HG03432 (cell line): ENCODE measurements at regions not wholly inside any gene's neighbourhood (a gene's known extent, or its start where the extent isn't known, plus 50 kb on each side); places are given as distances from the start of the nearest gene placed in this dataset.

Experiments used
- ATAC-seq: cut with Tn5 transposase; IDR thresholded peaks from one replicate; pipeline ENCODE4 v1.9.1; 2021; ENCODE audit warnings: mild to moderate bottlenecking, moderate library complexity; ENCODE audit not compliant: unreplicated experiment

DNA sequence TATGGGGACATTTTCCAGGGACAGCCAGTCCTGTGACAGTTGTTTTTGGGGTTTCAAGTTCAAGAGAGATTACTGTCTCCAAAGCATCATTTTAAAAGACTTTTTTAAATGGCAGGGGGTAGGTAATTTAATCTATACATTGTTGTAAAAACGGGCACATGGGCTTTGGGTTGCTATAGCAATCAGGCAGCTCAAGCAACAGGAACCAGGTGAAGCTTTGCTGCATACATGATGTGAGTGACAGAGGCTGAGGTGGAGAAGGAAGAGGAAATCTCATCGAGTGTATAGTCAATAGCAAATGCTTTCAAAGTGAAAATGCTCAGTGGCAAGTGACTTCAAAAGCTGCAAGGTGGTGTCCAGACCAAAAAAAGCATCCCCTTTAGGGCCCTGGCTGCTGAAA lies 277.4 kb upstream of the JAG1 start:
- no peak for ATAC-seq

- no peak for ATAC-seq
These were observed 278.1 kb upstream of the JAG1 start for GRCh38 chr20:10951904-10952303.

DNA sequence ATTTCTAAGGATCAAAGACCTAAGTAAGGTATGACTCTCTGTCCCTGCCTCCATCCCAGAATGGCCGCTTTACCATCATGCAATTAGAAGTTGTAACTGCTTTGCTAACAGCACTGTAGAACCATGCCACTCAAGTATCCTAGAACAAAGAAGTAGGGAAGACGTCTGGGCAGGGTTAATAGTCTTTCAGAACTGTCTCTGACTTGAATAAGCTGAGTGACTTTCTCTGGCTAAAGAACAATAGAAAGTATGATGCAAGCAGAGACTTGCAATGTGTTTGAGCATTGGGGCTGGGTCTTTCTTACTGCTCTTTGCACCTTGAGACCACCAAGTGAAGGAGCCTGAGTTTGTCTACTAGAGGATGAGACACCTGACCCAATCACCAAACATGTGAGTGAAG lies 279.6 kb upstream of the JAG1 start:
- no peak for ATAC-seq

DNA sequence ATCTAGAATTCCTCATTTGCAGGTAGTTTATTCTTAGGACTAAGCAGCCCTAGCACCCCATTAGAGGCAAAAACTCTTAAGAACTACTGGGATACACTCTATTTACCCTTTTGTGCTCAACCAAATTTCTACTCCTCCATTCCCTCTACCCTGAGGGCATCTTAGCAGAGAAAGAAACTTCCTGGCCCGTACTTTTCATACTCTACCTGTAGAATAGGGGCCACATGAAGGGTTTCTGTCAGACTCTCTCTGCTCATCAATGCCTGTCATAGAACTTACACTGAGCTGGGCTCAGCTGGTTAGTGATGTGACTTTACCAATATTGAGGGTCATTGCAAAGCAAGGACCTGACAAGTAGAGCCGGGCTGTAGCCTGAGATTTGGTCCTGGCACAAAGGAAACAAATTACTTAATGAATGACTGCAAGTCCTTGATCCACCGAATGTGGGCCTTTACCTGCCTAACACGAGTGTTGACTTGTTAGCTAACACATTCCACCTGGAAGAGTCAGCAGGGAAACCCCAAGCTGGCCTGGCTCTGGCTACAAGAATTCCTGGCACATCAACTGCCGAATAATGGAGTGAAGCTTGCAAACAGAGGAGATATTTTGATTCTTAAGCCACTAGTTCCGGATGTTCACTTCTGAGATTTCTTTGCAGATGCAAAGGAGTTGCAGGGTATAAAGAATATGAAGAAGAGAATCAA lies 280.5 kb upstream of the JAG1 start:
- no peak for ATAC-seq

DNA sequence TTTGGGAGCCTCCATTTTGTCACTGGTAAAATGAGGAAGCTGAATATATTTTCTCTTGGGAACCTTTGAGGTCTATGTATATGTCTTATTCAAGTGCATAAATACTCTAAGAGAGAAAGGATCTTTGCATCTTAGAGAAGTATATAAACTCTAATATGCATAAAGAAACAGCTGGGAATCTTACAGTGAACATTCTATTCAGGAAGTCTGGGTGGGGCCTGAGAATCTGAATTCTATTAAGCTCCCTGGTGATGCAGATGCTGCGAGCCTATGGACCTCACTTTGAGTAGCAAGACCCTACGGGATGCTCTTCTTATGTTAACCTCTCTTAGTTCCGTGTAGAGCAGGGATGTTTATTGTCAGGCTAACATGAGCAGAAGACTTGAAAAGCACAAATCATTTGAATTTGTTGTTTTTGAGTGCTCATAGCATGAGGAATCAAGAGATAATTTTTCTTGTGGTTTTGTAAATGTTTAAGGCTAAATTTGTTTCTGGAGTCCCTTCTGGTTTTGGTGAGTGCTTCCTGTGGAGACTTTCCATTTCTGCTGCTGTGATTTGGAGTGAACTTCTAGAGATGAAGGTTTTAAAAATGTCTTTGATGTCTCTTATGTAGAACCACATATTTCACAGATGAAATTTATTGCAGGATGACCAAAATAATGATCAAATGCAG lies 281.2 kb upstream of the JAG1 start:
- ATAC-seq, result no peak

DNA sequence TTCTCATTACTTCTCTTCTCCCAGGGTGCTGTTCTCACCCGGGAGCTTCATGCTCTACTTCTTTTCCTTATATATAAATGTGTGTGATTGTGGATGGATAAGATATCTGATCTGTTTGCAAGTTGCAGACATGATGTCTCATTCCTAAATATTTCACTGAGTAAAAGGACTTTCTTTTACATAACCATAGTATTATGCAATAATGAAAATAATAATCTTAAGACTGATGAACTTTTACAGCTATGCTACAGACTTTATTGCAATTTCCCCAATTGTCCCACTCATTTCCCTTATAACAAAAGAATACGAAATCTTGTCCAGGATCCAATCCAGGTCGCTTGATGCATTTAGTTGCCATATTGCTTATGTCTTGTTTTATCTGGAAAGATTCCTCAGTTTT lies 284.5 kb upstream of the JAG1 start:
- ATAC-seq, result no peak

GRCh38 chr20:10960416-10960815 lies 286.6 kb upstream of the JAG1 start:
- no peak for ATAC-seq

GRCh38 chr20:10961651-10962288 lies 288.0 kb upstream of the JAG1 start:
- ATAC-seq, result no peak

DNA sequence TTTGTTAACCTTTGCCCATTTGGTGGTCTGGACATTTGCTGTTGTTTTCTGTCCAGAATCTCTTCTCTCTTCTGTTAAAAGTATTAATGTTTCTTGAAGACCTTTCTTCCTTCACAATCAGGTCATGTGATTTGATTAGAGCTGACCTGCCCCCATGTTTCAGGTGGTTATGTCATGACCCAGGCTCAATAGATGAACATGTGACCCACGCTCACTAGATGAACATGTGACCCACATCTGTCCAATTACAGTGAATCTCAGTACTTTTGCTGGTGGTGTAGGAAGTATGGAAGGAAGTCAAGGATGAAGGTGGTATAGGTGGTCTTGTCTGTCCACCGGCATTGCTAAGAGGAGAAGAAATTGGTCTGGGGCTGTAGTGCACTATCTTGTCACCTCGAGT lies 289.1 kb upstream of the JAG1 start:
- no peak for ATAC-seq

- no peak for ATAC-seq
These were observed 290.0 kb upstream of the JAG1 start for GRCh38 chr20:10963717-10964266.

- ATAC-seq, result no peak
These were observed 292.2 kb upstream of the JAG1 start for GRCh38 chr20:10965936-10966470.

- no peak for ATAC-seq
These were observed 296.3 kb upstream of the JAG1 start for GRCh38 chr20:10970109-10970508.

GRCh38 chr20:10971096-10971495 lies 297.3 kb upstream of the JAG1 start:
- ATAC-seq, result no peak

- ATAC-seq, result no peak
These were observed 298.5 kb upstream of the JAG1 start for GRCh38 chr20:10972219-10972860.

DNA sequence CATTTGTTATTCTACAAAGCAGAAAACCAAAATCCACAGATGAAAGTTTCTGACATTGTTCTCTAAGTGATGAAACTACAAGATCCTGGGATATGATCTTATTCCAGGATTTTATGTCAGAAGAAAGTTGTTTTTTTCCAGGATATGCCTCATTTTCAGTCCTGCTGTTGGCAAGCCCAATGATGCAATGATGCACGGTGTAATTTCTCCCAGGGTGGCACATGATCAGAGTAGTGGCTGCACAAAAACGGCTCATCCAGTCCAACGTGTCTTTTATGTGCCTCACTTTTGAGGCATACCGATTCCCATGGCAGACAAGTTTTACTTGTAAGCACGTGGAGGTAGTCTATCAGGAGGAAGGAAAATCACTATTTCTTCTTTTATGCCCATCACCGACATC lies 302.3 kb upstream of the JAG1 start:
- ATAC-seq, result no peak

DNA sequence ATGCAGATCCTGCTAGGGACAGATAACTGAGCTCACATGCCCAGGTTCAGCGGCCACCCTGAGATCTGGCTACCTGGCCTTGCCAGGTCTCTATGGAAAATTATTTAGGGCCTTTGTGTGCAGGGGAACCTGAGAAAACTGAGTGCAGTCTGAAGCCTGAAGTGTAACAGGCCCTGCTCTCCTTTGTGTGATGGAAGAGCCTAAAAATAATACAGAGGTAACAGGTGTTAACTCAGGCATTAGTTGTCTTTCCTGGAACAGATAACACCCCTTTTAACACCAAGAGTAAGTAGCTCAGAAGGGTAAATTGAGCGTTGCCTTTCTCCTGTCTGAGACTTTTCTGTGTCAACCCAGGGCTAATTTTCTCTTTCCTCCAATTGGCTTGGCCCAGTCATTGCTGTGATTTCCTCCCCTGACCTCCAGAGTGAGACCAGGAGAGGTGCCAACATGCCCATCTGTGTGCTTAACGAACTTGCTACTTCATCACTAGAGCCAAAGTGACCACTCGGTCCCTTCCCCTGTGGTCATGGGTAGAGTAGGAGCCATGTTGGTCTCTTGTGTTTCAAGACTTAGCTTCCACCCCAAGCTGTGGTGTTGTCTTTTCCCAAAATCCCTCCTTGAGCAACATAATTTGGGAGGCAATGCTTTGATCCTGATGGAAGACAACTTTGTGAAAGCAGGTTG lies 304.4 kb upstream of the JAG1 start:
- ATAC-seq, result no peak

GRCh38 chr20:10978713-10979112 lies 304.9 kb upstream of the JAG1 start:
- no peak for ATAC-seq

DNA sequence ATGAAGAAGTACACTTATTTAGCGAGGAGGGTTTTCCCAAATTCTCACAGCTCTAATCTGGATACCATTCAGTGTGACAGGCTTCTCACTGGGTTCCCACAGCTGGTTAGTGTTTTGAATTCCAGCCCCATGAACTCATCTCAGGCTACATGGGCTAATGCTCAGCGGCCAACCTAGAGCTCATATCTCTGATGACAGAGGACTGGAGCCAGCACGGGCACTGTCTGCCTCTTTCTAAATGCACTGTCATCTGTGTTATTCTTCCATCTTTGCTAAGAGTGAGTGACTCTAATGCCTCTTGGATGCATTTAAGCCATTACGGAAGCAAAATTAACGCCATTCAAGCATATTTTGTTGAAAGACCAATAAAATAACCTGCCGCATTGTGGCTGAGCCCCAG lies 308.9 kb upstream of the JAG1 start:
- ATAC-seq, result no peak

GRCh38 chr20:10984294-10984693 lies 310.5 kb upstream of the JAG1 start:
- ATAC-seq, result no peak

GRCh38 chr20:10984913-10985312 lies 311.1 kb upstream of the JAG1 start:
- ATAC-seq, result no peak

DNA sequence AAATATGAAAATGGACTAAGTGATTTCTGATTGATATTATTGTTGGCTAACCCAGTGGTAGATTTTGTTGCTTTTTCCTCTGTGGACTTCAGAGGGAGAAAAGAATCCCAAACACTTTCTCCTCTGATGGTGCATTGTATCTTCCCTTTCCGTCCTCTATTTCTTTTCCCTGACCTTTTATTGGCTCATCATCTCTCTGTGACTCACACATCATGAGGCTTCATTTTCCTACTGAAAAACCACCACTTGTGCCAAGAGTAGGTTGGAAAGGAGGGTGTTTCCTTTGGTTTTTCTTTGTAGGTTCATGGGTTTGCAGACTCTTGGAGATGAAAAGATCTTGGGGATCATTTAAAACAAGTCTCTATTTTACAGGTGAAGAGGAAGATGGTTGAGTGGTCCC lies 311.7 kb upstream of the JAG1 start:
- ATAC-seq, result no peak
